ENCODE measurements at regions not wholly inside any gene's neighbourhood (a gene's known extent, or its start where the extent isn't known, plus 50 kb on each side); places are given as distances from the start of the nearest gene placed in this dataset.

DNA sequence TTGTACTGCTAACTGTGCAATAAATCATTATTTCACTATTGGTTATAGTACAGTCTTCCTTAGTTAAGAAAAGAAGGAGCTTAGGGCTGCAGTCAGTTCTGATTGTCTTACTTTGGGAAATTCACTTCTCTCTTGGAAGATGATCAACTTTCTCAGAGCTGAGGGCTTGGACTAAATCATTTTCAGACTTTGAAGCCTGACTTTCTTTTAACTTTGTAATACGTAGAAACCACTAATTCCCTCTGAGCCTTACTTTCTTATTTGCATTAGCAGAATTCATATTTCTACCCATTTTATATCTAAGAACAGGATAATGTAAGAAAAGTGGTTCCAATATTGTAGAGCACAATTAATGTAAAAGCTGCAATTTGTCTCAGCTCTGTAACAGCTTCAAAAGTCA lies 386.4 kb downstream of the TRIB2 start:
- DNase-seq (ENCODE audit: low spot score): no peak
- H3K4ac ChIP-seq (ENCODE audit: low read length): no peak overlapping the region
- H2BK15ac ChIP-seq (ENCODE audit: low read length): no peak overlapping the region
- no peaks in the 10 kb centered on the region for H3K27me3 ChIP-seq (ENCODE audit: control insufficient read depth in 3 of 3, insufficient read depth in 3 of 3, low read depth in 1 of 3, low read length in 3 of 3)
- no peak overlapping the region for H3K9ac ChIP-seq (ENCODE audit: low read depth, low read length, poor library complexity)
- H3K27ac ChIP-seq (replicated peaks; ENCODE audit: low read length): no peak overlapping the region
- no peak overlapping the region for H4K8ac ChIP-seq (ENCODE audit: low read depth, low read length)
- no peak overlapping the region for H3K18ac ChIP-seq (ENCODE audit: low read length)
- no CpG with 5 or more reads among the region's 1 CpG for WGBS, 2 donors (ENCODE audit: extremely low coverage in 2 of 2, insufficient read length in 2 of 2, insufficient replicate concordance in 1 of 2)
- no peak overlapping the region for H3K14ac ChIP-seq (ENCODE audit: low read length)
- H3K36me3 ChIP-seq (replicated peaks in 1 of 2; ENCODE audit: control insufficient read depth in 2 of 2, insufficient read depth in 2 of 2, low read length in 2 of 2): no peaks in the 10 kb centered on the region
- H3K23ac ChIP-seq (ENCODE audit: low read depth, low read length, poor library complexity): no peak overlapping the region
- H2BK5ac ChIP-seq (ENCODE audit: low read length): no peak overlapping the region
- no peak overlapping the region for H3K4me2 ChIP-seq (ENCODE audit: insufficient read depth, low read length, poor library complexity, severe bottlenecking)
- H3K9me3 ChIP-seq (replicated peaks in 1 of 2; ENCODE audit: control insufficient read depth in 2 of 2, insufficient read depth in 1 of 2, low read depth in 1 of 2, low read length in 2 of 2): no peaks in the 10 kb centered on the region
- no peak overlapping the region for H3K4me3 ChIP-seq (ENCODE audit: low read length in 2 of 2)
- H2BK120ac ChIP-seq (ENCODE audit: low read depth, low read length): no peak overlapping the region
- no peak overlapping the region for H2AK5ac ChIP-seq (ENCODE audit: low read depth, low read length)
- no peaks in the 10 kb centered on the region for H3K79me1 ChIP-seq (ENCODE audit: low read depth, low read length)
- no peaks in the 10 kb centered on the region for H3K4me1 ChIP-seq (ENCODE audit: control insufficient read depth in 2 of 2, insufficient read depth in 1 of 2, low read depth in 1 of 2, low read length in 2 of 2)
- H4K91ac ChIP-seq (ENCODE audit: low read depth, low read length, poor library complexity): no peak overlapping the region
- no peak overlapping the region for H2BK12ac ChIP-seq (ENCODE audit: low read length)
- no peak overlapping the region for H2AFZ ChIP-seq (ENCODE audit: low read length)

DNA sequence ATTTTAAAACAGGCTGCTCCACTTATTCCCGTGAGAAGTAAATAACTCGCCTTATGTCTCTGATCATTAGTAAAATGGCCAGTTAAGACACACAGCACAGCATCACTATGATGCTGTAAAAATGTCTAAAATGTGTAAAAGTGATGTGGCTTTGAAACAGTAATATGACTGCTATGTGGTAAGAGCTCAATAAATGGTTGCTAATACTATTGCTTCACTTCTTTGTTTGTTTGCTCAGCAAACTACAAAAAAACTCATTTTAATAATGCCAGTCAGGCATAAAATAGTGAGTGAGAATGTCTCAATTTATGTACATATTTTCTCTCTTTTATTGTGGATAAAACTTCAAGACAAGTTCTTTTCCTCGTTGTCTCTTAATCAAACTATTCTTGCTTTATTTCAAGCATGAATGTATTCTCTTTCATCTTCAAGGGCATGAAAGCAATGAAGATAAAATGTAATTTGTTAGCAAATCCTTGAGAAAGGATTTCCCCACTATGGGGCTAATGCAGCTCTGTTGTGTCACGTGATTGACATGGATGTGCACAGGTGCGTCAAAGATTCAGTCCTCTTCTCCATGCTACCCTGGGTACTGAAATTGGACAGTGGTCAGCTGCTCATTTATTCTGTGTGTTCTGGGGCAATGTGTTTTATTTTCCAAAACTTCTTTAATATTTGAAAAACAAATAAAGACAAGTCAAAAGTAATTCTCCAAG lies 387.2 kb downstream of the TRIB2 start:
- H3K23ac ChIP-seq (ENCODE audit: low read depth, low read length, poor library complexity): no peak overlapping the region
- no peak overlapping the region for H2AFZ ChIP-seq (ENCODE audit: low read length)
- H2BK5ac ChIP-seq (ENCODE audit: low read length): no peak overlapping the region
- H3K27me3 ChIP-seq (ENCODE audit: control insufficient read depth in 3 of 3, insufficient read depth in 3 of 3, low read depth in 1 of 3, low read length in 3 of 3): no peaks in the 10 kb centered on the region
- no peak overlapping the region for H2AK5ac ChIP-seq (ENCODE audit: low read depth, low read length)
- no peak overlapping the region for H3K14ac ChIP-seq (ENCODE audit: low read length)
- no peak overlapping the region for H2BK15ac ChIP-seq (ENCODE audit: low read length)
- H4K8ac ChIP-seq (ENCODE audit: low read depth, low read length): no peak overlapping the region
- no peak overlapping the region for H2BK12ac ChIP-seq (ENCODE audit: low read length)
- no peak for DNase-seq (ENCODE audit: low spot score)
- H3K4me2 ChIP-seq (ENCODE audit: insufficient read depth, low read length, poor library complexity, severe bottlenecking): no peak overlapping the region
- no CpG with 5 or more reads among the region's 5 CpGs for WGBS, 2 donors (ENCODE audit: extremely low coverage in 2 of 2, insufficient read length in 2 of 2, insufficient replicate concordance in 1 of 2)
- H3K4me1 ChIP-seq (ENCODE audit: control insufficient read depth in 2 of 2, insufficient read depth in 1 of 2, low read depth in 1 of 2, low read length in 2 of 2): no peaks in the 10 kb centered on the region
- no peak overlapping the region for H3K18ac ChIP-seq (ENCODE audit: low read length)
- H3K27ac ChIP-seq (replicated peaks; ENCODE audit: low read length): no peak overlapping the region
- H4K91ac ChIP-seq (ENCODE audit: low read depth, low read length, poor library complexity): no peak overlapping the region
- no peaks in the 10 kb centered on the region for H3K36me3 ChIP-seq (replicated peaks in 1 of 2; ENCODE audit: control insufficient read depth in 2 of 2, insufficient read depth in 2 of 2, low read length in 2 of 2)
- H3K9ac ChIP-seq (ENCODE audit: low read depth, low read length, poor library complexity): no peak overlapping the region
- H3K4me3 ChIP-seq (ENCODE audit: low read length in 2 of 2): no peak overlapping the region
- H3K79me1 ChIP-seq (ENCODE audit: low read depth, low read length): no peaks in the 10 kb centered on the region
- no peak overlapping the region for H2BK120ac ChIP-seq (ENCODE audit: low read depth, low read length)
- no peaks in the 10 kb centered on the region for H3K9me3 ChIP-seq (replicated peaks in 1 of 2; ENCODE audit: control insufficient read depth in 2 of 2, insufficient read depth in 1 of 2, low read depth in 1 of 2, low read length in 2 of 2)
- H3K4ac ChIP-seq (ENCODE audit: low read length): no peak overlapping the region

DNA sequence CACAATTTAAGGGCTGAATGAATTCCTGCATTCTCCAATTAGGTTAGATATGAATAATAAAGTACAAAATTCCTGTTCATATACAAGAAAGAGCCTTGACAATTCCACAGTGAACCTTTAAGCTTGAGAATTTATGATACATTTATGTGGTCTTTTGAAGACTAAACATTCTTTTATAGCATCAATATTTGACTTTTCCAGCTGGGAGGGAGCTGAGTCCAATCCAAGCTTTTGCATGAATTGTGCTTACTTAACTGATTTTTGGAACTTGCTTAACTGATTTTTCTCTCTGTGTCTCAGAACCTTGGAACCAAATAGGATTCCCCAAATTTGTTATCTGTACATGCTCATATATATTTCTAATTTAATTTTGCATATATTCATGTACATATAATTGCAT lies 388.0 kb downstream of the TRIB2 start:
- Histone ChIP-seq H2BK5ac (ENCODE audit: low read length) (no peak overlapping the region), H4K8ac (ENCODE audit: low read depth, low read length) (no peak overlapping the region), H3K79me1 (ENCODE audit: low read depth, low read length) (no peaks in the 10 kb centered on the region), H2AK5ac (ENCODE audit: low read depth, low read length) (no peak overlapping the region), H3K23ac (ENCODE audit: low read depth, low read length, poor library complexity) (no peak overlapping the region), H3K27ac (replicated peaks; ENCODE audit: low read length) (no peak overlapping the region), H2BK120ac (ENCODE audit: low read depth, low read length) (no peak overlapping the region), H2BK15ac (ENCODE audit: low read length) (no peak overlapping the region), H3K9me3 (replicated peaks in 1 of 2; ENCODE audit: control insufficient read depth in 2 of 2, insufficient read depth in 1 of 2, low read depth in 1 of 2, low read length in 2 of 2) (no peaks in the 10 kb centered on the region), H3K9ac (ENCODE audit: low read depth, low read length, poor library complexity) (no peak overlapping the region), H2AFZ (ENCODE audit: low read length) (no peak overlapping the region), H3K36me3 (replicated peaks in 1 of 2; ENCODE audit: control insufficient read depth in 2 of 2, insufficient read depth in 2 of 2, low read length in 2 of 2) (no peaks in the 10 kb centered on the region), H4K91ac (ENCODE audit: low read depth, low read length, poor library complexity) (no peak overlapping the region), H2BK12ac (ENCODE audit: low read length) (no peak overlapping the region), H3K4me2 (ENCODE audit: insufficient read depth, low read length, poor library complexity, severe bottlenecking) (no peak overlapping the region), H3K27me3 (ENCODE audit: control insufficient read depth in 3 of 3, insufficient read depth in 3 of 3, low read depth in 1 of 3, low read length in 3 of 3) (no peaks in the 10 kb centered on the region), H3K14ac (ENCODE audit: low read length) (no peak overlapping the region), H3K18ac (ENCODE audit: low read length) (no peak overlapping the region), H3K4me1 (ENCODE audit: control insufficient read depth in 2 of 2, insufficient read depth in 1 of 2, low read depth in 1 of 2, low read length in 2 of 2) (no peaks in the 10 kb centered on the region), H3K4ac (ENCODE audit: low read length) (no peak overlapping the region), H3K4me3 (ENCODE audit: low read length in 2 of 2) (no peak overlapping the region)
- DNase-seq (ENCODE audit: low spot score): no peak

DNA sequence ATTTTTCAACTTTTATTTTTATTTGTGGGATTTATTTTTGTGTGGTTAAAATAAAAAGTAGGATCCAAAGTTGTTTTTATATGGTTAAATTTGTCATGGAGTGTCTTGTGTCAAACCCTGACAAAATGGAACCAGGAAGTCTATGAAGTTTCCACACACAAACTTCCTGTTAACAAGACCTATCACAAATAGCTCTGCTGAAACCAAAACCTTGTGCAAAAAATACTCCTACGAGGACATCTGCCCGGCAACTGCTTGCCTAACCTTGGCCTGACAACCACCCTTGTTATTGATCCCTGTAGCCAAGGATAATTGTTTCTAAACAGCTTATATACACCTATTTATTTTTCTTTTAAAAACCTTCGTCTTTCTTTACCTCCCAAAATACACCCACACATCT lies 389.6 kb downstream of the TRIB2 start:
- no peak for DNase-seq (ENCODE audit: low spot score)
- Histone ChIP-seq H3K4me1 (ENCODE audit: control insufficient read depth in 2 of 2, insufficient read depth in 1 of 2, low read depth in 1 of 2, low read length in 2 of 2) (no peaks in the 10 kb centered on the region), H2BK12ac (ENCODE audit: low read length) (no peak overlapping the region), H2AFZ (ENCODE audit: low read length) (peak overlapping the region; percentile 32), H3K79me1 (ENCODE audit: low read depth, low read length) (no peaks in the 10 kb centered on the region), H3K9ac (ENCODE audit: low read depth, low read length, poor library complexity) (no peak overlapping the region), H3K23ac (ENCODE audit: low read depth, low read length, poor library complexity) (no peak overlapping the region), H3K4me2 (ENCODE audit: insufficient read depth, low read length, poor library complexity, severe bottlenecking) (no peak overlapping the region), H3K36me3 (replicated peaks in 1 of 2; ENCODE audit: control insufficient read depth in 2 of 2, insufficient read depth in 2 of 2, low read length in 2 of 2) (no peaks in the 10 kb centered on the region), H2BK120ac (ENCODE audit: low read depth, low read length) (no peak overlapping the region), H3K14ac (ENCODE audit: low read length) (no peak overlapping the region), H3K4me3 (ENCODE audit: low read length in 2 of 2) (no peak overlapping the region), H2AK5ac (ENCODE audit: low read depth, low read length) (no peak overlapping the region), H3K18ac (ENCODE audit: low read length) (no peak overlapping the region), H3K27ac (replicated peaks; ENCODE audit: low read length) (no peak overlapping the region), H2BK15ac (ENCODE audit: low read length) (no peak overlapping the region), H4K91ac (ENCODE audit: low read depth, low read length, poor library complexity) (no peak overlapping the region), H4K8ac (ENCODE audit: low read depth, low read length) (no peak overlapping the region), H3K4ac (ENCODE audit: low read length) (no peak overlapping the region), H3K9me3 (replicated peaks in 1 of 2; ENCODE audit: control insufficient read depth in 2 of 2, insufficient read depth in 1 of 2, low read depth in 1 of 2, low read length in 2 of 2) (no peaks in the 10 kb centered on the region), H3K27me3 (ENCODE audit: control insufficient read depth in 3 of 3, insufficient read depth in 3 of 3, low read depth in 1 of 3, low read length in 3 of 3) (no peaks in the 10 kb centered on the region), H2BK5ac (ENCODE audit: low read length) (no peak overlapping the region)
- WGBS, 2 donors (ENCODE audit: extremely low coverage in 2 of 2, insufficient read length in 2 of 2, insufficient replicate concordance in 1 of 2): 100% methylated on average over 1 of the region's 3 CpGs

Measured in neuronal stem cell (in vitro differentiated cells).